HG03175 (cell line): ENCODE measurements at regions not wholly inside any gene's neighbourhood (a gene's known extent, or its start where the extent isn't known, plus 50 kb on each side); places are given as distances from the start of the nearest gene placed in this dataset.

ENCODE experiments used
- ATAC-seq: cut with Tn5 transposase; IDR thresholded peaks from one replicate; pipeline ENCODE4 v1.9.1; 2021; ENCODE audit warnings: mild to moderate bottlenecking, moderate library complexity; ENCODE audit not compliant: unreplicated experiment

- no peak for ATAC-seq
These were observed 95.2 kb upstream of the FOXF1 start for GRCh38 chr16:86414991-86415740.

GRCh38 chr16:86418981-86419380 is 91.3 kb upstream of the FOXF1 start:
- no peak for ATAC-seq

- no peak for ATAC-seq
These were observed 90.8 kb upstream of the FOXF1 start for GRCh38 chr16:86419518-86419917.

GRCh38 chr16:86421995-86422394 is 88.3 kb upstream of the FOXF1 start:
- no peak for ATAC-seq

GRCh38 chr16:86424398-86424797 is 85.9 kb upstream of the FOXF1 start:
- ATAC-seq = no peak

GRCh38 chr16:86424985-86425384 is 85.3 kb upstream of the FOXF1 start:
- ATAC-seq = no peak

GRCh38 chr16:86426063-86426642 is 84.2 kb upstream of the FOXF1 start:
- ATAC-seq = no peak

- no peak for ATAC-seq
These were observed 82.9 kb upstream of the FOXF1 start for GRCh38 chr16:86427433-86427851.

GRCh38 chr16:86428729-86429517 is 81.4 kb upstream of the FOXF1 start:
- no peak for ATAC-seq

GRCh38 chr16:86429663-86430062 is 80.7 kb upstream of the FOXF1 start:
- no peak for ATAC-seq

GRCh38 chr16:86430814-86431213 is 79.5 kb upstream of the FOXF1 start:
- no peak for ATAC-seq

GRCh38 chr16:86431540-86431939 is 78.8 kb upstream of the FOXF1 start:
- no peak for ATAC-seq

GRCh38 chr16:86432048-86432447 is 78.3 kb upstream of the FOXF1 start:
- no peak for ATAC-seq

GRCh38 chr16:86432691-86433090 is 77.6 kb upstream of the FOXF1 start:
- ATAC-seq = no peak

- no peak for ATAC-seq
These were observed 73.7 kb upstream of the FOXF1 start for GRCh38 chr16:86436466-86437185.

GRCh38 chr16:86437348-86437747 is 73.0 kb upstream of the FOXF1 start:
- ATAC-seq = no peak

- no peak for ATAC-seq
These were observed 67.6 kb upstream of the FOXF1 start for GRCh38 chr16:86442703-86443102.

GRCh38 chr16:86443508-86444147 is 66.7 kb upstream of the FOXF1 start:
- ATAC-seq = no peak

- ATAC-seq = no peak
These were observed 66.1 kb upstream of the FOXF1 start for GRCh38 chr16:86444261-86444660.

GRCh38 chr16:86444661-86445060 is 65.7 kb upstream of the FOXF1 start:
- ATAC-seq = no peak

- ATAC-seq = no peak
These were observed 64.0 kb upstream of the FOXF1 start for GRCh38 chr16:86446279-86446678.
